ENCODE measurements at regions not wholly inside any gene's neighbourhood (a gene's known extent, or its start where the extent isn't known, plus 50 kb on each side); places are given as distances from the start of the nearest gene placed in this dataset.

DNA sequence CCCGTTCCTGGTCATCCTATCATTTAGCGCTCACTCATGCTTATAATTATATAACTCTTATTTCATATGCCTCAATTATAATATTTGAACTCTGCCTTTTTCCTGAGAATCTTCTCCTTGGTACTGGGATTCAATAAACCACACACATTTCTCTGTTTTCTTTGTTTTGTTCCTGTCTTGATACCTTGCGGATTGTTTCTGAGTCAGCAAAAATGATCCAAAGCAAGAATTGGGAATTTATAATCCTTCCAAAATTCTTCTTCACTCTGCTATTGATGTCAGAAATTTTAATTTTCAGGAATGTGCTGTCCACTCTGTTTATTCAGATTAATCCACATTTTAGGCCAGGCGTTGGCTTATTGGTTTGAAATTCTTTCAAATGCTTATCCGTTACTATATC lies 886.0 kb downstream of the SUCLG1 start:
- H3K4me1 ChIP-seq (replicated peaks in 1 of 2; ENCODE audit: control insufficient read depth in 2 of 2, insufficient read depth in 2 of 2, low read length in 2 of 2): no peaks in the 10 kb centered on the region
- ATAC-seq: no peak
- TF ChIP-seq TBL1XR1 (IDR thresholded peaks at IDR 0.05; ENCODE audit: low read length in 2 of 2): no peak
- no peak for TF ChIP-seq TRIM24 (IDR thresholded peaks at IDR 0.05)
- peak; percentile 38; the same call in 1 of the 2 replicates for TF ChIP-seq MAFK (IDR thresholded peaks at IDR 0.05; ENCODE audit: low read length)
- TF ChIP-seq, protein P1, sequence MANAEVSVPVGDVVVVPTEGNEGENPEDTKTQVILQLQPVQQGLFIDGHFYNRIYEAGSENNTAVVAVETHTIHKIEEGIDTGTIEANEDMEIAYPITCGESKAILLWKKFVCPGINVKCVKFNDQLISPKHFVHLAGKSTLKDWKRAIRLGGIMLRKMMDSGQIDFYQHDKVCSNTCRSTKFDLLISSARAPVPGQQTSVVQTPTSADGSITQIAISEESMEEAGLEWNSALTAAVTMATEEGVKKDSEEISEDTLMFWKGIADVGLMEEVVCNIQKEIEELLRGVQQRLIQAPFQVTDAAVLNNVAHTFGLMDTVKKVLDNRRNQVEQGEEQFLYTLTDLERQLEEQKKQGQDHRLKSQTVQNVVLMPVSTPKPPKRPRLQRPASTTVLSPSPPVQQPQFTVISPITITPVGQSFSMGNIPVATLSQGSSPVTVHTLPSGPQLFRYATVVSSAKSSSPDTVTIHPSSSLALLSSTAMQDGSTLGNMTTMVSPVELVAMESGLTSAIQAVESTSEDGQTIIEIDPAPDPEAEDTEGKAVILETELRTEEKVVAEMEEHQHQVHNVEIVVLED (CRISPR knock-in tag; IDR thresholded peaks at IDR 0.05): no peak
- TF ChIP-seq, protein P2, sequence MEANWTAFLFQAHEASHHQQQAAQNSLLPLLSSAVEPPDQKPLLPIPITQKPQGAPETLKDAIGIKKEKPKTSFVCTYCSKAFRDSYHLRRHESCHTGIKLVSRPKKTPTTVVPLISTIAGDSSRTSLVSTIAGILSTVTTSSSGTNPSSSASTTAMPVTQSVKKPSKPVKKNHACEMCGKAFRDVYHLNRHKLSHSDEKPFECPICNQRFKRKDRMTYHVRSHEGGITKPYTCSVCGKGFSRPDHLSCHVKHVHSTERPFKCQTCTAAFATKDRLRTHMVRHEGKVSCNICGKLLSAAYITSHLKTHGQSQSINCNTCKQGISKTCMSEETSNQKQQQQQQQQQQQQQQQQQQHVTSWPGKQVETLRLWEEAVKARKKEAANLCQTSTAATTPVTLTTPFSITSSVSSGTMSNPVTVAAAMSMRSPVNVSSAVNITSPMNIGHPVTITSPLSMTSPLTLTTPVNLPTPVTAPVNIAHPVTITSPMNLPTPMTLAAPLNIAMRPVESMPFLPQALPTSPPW (CRISPR knock-in tag; IDR thresholded peaks at IDR 0.05): no peak
- no peak for TF ChIP-seq ZNF212 (CRISPR knock-in tag; IDR thresholded peaks at IDR 0.05)
- TF ChIP-seq, protein P3, sequence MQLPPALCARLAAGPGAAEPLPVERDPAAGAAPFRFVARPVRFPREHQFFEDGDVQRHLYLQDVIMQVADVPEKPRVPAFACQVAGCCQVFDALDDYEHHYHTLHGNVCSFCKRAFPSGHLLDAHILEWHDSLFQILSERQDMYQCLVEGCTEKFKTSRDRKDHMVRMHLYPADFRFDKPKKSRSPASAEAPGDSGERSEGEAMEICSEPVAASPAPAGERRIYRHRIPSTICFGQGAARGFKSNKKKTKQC (CRISPR knock-in tag; IDR thresholded peaks at IDR 0.05): no peak
- peak; percentile 63 for TF ChIP-seq ZNF316 (IDR thresholded peaks at IDR 0.05)
- TF ChIP-seq JUN (IDR thresholded peaks at IDR 0.05; ENCODE audit: borderline replicate concordance, low read depth, low read length): no peak
- no peak for TF ChIP-seq JUN (CRISPR knock-in tag; IDR thresholded peaks at IDR 0.05; ENCODE audit: borderline replicate concordance)
- no peak for TF ChIP-seq ZNF165 (CRISPR knock-in tag; IDR thresholded peaks at IDR 0.05; ENCODE audit: borderline replicate concordance)
- no peak for TF ChIP-seq SPI1 (IDR thresholded peaks at IDR 0.05; ENCODE audit: borderline replicate concordance, low read depth, low read length)
- no peak for TF ChIP-seq IRF2 (CRISPR knock-in tag; IDR thresholded peaks at IDR 0.05)
- no peak for TF ChIP-seq PTRF (tag; IDR thresholded peaks at IDR 0.05)
- no peak for TF ChIP-seq PCBP1 (IDR thresholded peaks at IDR 0.05; ENCODE audit: low read depth, low read length, poor library complexity, severe bottlenecking)
- TF ChIP-seq NCOR1 (IDR thresholded peaks at IDR 0.05): no peak
- no peak for TF ChIP-seq GTF2E2 (tag; IDR thresholded peaks at IDR 0.05)
- no peak for TF ChIP-seq DMBX1 (CRISPR knock-in tag; IDR thresholded peaks at IDR 0.05; ENCODE audit: borderline replicate concordance)
- no peak; the same call in 1 of the 2 replicates for TF ChIP-seq C11orf30 (IDR thresholded peaks at IDR 0.05; ENCODE audit: low read depth)
- peak; percentile 36; the same call in 1 of the 2 replicates for TF ChIP-seq MAFF (IDR thresholded peaks at IDR 0.05; ENCODE audit: low read length)
- TF ChIP-seq, protein P4, sequence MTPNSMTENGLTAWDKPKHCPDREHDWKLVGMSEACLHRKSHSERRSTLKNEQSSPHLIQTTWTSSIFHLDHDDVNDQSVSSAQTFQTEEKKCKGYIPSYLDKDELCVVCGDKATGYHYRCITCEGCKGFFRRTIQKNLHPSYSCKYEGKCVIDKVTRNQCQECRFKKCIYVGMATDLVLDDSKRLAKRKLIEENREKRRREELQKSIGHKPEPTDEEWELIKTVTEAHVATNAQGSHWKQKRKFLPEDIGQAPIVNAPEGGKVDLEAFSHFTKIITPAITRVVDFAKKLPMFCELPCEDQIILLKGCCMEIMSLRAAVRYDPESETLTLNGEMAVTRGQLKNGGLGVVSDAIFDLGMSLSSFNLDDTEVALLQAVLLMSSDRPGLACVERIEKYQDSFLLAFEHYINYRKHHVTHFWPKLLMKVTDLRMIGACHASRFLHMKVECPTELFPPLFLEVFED (CRISPR knock-in tag; conservative IDR thresholded peaks at IDR 0.05): no peak
- H3K36me3 ChIP-seq (ENCODE audit: control insufficient read depth, insufficient read depth, low read length): no peaks in the 10 kb centered on the region
- in situ Hi-C loops (cut with MboI): no loop called here
- H3K79me2 ChIP-seq (ENCODE audit: control insufficient read depth, insufficient read depth, low read length): no peaks in the 10 kb centered on the region
- H3K9me1 ChIP-seq (ENCODE audit: control insufficient read depth, insufficient read depth, low read length): no peaks in the 10 kb centered on the region
- BruUV-seq (replicated peaks): no TSS peak
- H3K27ac ChIP-seq (ENCODE audit: extremely low read depth, low read depth, low read length): no peak overlapping the region
- no peak for FAIRE-seq
- H2AFZ ChIP-seq (ENCODE audit: low read depth, low read length): no peak overlapping the region
- ChIA-PET CTCF (ENCODE audit: low intra/inter-chr PET ratio) (no interaction called here), POLR2A (no interaction called here)
- intact Hi-C loops (cut with micrococcal nuclease): no loop called here
- no peaks in the 10 kb centered on the region for H3K27me3 ChIP-seq (ENCODE audit: control insufficient read depth in 2 of 2, insufficient read depth in 2 of 2, low read length in 2 of 2)
- no peak overlapping the region for H3K9ac ChIP-seq (ENCODE audit: insufficient read depth in 1 of 2, low read depth in 2 of 2, low read length in 2 of 2)
- H4K20me1 ChIP-seq (replicated peaks; ENCODE audit: control insufficient read depth, insufficient read depth, low read length): no peaks in the 10 kb centered on the region
- no peak for DNase-seq (ENCODE audit: extremely low read depth in 1 of 4, low spot score in 3 of 4)
- H3K4me2 ChIP-seq (ENCODE audit: insufficient read depth, low read length): no peak overlapping the region
- H3K9me3 ChIP-seq (replicated peaks; ENCODE audit: control insufficient read depth, insufficient read depth, low read depth, low read length): no peaks in the 10 kb centered on the region
- WGBS (ENCODE audit: insufficient coverage, low coverage, missing lambda C conversion rate): 14% methylated on average over 5 of the region's 5 CpGs
- H3K4me3 ChIP-seq: no peak overlapping the region
